ENCODE measurements at regions not wholly inside any gene's neighbourhood (a gene's known extent, or its start where the extent isn't known, plus 50 kb on each side); places are given as distances from the start of the nearest gene placed in this dataset.

- Histone ChIP-seq H3K4me3 (no peak overlapping the region), H3K27ac (no peak overlapping the region)
- no peak for DNase-seq (ENCODE audit: low spot score)
- TF ChIP-seq, protein P1, sequence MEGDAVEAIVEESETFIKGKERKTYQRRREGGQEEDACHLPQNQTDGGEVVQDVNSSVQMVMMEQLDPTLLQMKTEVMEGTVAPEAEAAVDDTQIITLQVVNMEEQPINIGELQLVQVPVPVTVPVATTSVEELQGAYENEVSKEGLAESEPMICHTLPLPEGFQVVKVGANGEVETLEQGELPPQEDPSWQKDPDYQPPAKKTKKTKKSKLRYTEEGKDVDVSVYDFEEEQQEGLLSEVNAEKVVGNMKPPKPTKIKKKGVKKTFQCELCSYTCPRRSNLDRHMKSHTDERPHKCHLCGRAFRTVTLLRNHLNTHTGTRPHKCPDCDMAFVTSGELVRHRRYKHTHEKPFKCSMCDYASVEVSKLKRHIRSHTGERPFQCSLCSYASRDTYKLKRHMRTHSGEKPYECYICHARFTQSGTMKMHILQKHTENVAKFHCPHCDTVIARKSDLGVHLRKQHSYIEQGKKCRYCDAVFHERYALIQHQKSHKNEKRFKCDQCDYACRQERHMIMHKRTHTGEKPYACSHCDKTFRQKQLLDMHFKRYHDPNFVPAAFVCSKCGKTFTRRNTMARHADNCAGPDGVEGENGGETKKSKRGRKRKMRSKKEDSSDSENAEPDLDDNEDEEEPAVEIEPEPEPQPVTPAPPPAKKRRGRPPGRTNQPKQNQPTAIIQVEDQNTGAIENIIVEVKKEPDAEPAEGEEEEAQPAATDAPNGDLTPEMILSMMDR (IDR thresholded peaks at IDR 0.05): no peak
These were observed 463.7 kb upstream of the RGPD4 start for GRCh38 chr2:107362993-107363392.

DNA sequence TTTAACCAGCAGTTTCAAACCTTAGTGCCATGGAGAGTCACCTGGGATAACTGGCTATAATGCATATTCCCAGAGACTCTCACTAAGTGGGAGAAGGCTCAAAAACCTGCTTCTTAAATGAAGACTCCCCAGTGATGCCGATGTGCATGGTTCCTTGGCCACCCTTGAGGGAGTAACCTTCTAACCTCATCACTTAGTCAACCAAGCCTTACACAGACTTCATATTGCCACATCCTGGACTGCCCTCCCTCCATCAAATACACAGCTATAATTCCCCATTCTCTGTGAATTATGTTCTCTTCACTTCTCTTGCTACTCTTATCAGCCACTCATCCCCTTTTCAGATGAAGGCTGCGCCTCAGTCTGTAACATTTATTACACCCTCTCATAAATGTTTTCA lies 462.9 kb upstream of the RGPD4 start:
- no peak for DNase-seq (ENCODE audit: low spot score)

GRCh38 chr2:107364361-107364950 lies 462.2 kb upstream of the RGPD4 start:
- Histone ChIP-seq H3K4me3 (no peak overlapping the region), H3K27ac (no peak overlapping the region)
- no peak for DNase-seq (ENCODE audit: low spot score)
- TF ChIP-seq, protein P1 (IDR thresholded peaks at IDR 0.05): no peak

More for the DNA sequence above, 462.9 kb upstream of the RGPD4 start:
- H3K27ac ChIP-seq: no peak overlapping the region
- no peak overlapping the region for H3K4me3 ChIP-seq
- TF ChIP-seq, protein P1 (IDR thresholded peaks at IDR 0.05): no peak

GRCh38 chr2:107374249-107374648 lies 452.4 kb upstream of the RGPD4 start:
- DNase-seq (ENCODE audit: low spot score): no peak
- TF ChIP-seq, protein P1 (IDR thresholded peaks at IDR 0.05): no peak
- no peak overlapping the region for H3K4me3 ChIP-seq
- H3K27ac ChIP-seq: no peak overlapping the region

DNA sequence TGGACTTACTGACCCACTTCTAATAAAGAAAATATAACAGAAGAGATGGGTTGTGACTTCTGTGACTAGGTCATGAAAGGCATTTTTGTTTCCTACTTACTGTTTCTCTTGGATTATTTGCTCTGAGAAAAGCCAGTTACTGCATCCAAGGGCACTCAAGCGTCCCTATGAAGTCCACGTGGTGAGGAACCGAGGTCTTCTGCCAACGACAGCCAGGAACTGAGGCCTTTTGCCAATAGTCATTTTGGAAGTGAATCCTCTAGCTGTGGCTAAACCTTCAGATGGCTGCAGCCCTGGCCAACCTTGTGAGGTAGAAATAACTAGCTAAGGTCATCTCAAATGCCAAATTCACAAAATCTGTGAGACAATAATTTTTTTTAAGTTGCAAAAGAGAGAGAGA lies 449.8 kb upstream of the RGPD4 start:
- Histone ChIP-seq H3K4me3 (no peak overlapping the region), H3K27ac (no peak overlapping the region)
- no peak for DNase-seq (ENCODE audit: low spot score)
- TF ChIP-seq, protein P1 (IDR thresholded peaks at IDR 0.05): no peak

GRCh38 chr2:107380912-107381311 lies 445.8 kb upstream of the RGPD4 start:
- TF ChIP-seq, protein P1 (IDR thresholded peaks at IDR 0.05): no peak
- Histone ChIP-seq H3K4me3 (no peak overlapping the region), H3K27ac (no peak overlapping the region)
- no peak for DNase-seq (ENCODE audit: low spot score)

DNA sequence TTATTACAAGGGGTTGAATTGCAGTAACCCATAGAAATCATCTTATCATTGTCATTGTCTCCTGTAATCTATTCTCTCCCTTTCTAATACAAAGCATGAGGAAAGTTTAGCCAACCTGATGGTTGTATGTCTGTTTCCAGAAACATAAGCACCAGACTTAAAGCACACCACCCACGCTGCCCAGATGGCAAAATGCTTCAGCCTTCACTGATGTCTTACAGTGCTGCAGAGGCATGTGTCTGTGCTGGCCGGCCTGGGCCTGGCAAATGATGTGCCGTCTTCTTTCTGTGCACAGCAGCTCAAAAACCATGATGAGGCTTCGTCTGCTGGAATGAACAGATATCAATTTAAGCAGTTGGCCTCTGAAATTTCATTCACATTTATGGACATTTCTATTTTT lies 443.0 kb upstream of the RGPD4 start:
- TF ChIP-seq, protein P1 (IDR thresholded peaks at IDR 0.05): no peak
- H3K4me3 ChIP-seq: no peak overlapping the region
- H3K27ac ChIP-seq: no peak overlapping the region
- no peak for DNase-seq (ENCODE audit: low spot score)
